HUDEP-2 (cell line): ENCODE measurements at regions not wholly inside any gene's neighbourhood (a gene's known extent, or its start where the extent isn't known, plus 50 kb on each side); places are given as distances from the start of the nearest gene placed in this dataset.
"Not testable (repeated sequence)": the region's sequence is repeated elsewhere in the genome, so short reads cannot be mapped to it uniquely, and the experiment has no call there.

Experiments used
- DNase-seq, 76 experiments: peaks; one replicate each; lab custom pipeline; 2025; ENCODE audit not compliant: unreplicated experiment in 76 of 76; lab: John Stamatoyannopoulos, UW

GRCh38 chr19:31055454-31055853 lies 293.8 kb downstream of the TSHZ3 start:
- DNase-seq: no peak

DNA sequence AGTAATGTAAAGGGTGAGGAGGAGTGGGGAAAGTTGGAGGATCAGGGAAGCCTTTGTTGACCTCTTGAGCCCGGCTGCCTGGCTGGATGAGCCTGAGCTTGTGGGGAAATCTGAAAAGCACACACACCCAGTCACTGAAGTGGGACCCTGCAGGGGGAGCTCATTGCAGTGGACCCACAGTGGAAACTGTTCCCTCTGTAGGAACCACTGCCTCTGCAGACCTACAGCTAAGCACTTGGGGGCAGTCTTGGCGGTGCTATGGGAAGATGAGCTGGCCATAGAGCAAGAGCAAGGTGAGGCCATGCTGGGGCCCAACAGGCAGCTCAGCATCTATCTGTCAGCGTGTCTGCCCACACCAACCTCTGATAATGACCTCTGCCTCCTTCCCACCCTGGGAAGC lies 294.8 kb downstream of the TSHZ3 start:
- peak in 14 of 76 experiments; percentile 4 to 47 (median 24) for DNase-seq

GRCh38 chr19:31049431-31049830 lies 299.8 kb downstream of the TSHZ3 start:
- DNase-seq: no peak

DNA sequence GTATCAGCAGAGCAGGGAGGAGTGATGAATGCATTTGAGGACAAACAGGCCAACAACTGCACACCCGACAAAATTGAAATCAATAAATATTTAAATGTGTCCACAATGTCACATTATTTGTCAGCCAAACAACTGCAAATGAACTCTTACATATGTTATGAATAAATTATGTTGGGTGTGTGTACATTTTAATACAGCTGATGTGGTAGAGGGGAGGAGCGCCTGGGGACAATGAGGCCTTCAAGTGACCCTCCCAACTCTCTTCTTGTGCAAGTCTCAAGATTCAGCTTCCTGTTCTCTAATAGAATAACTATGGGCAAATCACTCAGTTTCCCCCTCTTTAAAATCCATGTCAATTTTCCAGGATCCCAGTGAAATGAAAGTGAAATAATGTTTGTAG lies 303.2 kb downstream of the TSHZ3 start:
- DNase-seq: no peak

- DNase-seq: no peak
These were observed 307.8 kb downstream of the TSHZ3 start for GRCh38 chr19:31041461-31041860.

- DNase-seq: no peak
These were observed 310.1 kb downstream of the TSHZ3 start for GRCh38 chr19:31039151-31039550.

- DNase-seq: no peak
These were observed 311.8 kb downstream of the TSHZ3 start for GRCh38 chr19:31037286-31037980.

GRCh38 chr19:31031455-31031854 lies 317.8 kb downstream of the TSHZ3 start:
- not testable (repeated sequence) for DNase-seq

DNA sequence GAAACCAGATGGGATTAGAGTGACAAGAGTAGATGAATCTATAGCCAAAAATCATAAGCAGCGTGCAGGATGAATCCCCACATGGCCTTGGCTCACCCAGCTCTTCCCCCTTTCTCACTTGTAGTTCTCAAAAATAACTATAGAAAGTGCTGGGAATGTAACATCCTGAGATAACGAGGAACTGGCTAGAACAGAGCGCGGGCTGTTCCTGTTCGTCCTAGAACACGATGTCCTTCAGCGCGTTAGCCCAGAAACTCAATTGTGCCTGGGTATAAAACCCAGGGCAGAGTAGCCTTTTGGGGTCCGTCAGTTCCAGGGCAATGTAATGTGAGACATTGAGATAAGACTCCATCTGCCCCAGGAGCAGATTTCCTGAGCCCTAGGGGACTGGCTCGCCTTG lies 326.2 kb downstream of the TSHZ3 start:
- DNase-seq: no peak

DNA sequence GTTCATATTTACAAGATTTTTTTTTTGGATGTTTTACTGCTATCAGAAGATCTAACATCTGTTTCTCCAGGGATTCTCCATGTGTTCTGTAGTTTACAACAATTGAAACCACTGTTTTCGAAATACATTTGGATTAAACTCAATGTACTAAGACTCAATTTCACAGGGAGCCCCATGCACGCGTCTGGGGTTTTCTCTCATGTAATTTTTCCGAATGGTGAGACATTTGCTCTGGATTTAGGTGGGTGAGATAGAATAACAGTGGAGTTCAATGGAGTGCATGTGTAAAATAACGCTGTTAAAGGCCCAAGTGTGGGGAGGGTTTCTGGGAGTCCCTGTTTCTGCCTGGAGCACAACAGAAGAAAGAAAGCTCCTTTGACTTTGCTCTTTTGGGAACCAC lies 330.3 kb downstream of the TSHZ3 start:
- DNase-seq: no peak

DNA sequence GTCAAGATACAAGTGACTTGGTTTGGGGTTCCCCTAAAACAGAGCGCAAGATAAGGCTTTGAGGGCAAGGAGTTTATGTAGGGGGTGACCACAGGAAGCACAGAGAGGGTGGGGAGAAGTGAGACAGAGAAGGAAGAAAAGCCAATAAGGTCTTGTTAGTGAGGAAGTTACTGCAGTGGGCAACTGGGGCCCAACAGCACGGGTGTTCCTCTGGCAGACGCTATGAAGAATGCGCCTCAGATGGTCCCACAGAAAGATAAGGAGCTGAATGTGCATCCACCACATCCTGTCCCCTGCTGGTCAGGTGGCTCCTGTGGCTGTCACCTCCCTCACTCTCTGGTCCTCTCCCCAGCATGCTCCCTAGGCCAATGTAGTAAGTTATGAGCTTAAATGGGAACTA lies 333.5 kb downstream of the TSHZ3 start:
- peak in 1 of 76 experiments; percentile 20 for DNase-seq

DNA sequence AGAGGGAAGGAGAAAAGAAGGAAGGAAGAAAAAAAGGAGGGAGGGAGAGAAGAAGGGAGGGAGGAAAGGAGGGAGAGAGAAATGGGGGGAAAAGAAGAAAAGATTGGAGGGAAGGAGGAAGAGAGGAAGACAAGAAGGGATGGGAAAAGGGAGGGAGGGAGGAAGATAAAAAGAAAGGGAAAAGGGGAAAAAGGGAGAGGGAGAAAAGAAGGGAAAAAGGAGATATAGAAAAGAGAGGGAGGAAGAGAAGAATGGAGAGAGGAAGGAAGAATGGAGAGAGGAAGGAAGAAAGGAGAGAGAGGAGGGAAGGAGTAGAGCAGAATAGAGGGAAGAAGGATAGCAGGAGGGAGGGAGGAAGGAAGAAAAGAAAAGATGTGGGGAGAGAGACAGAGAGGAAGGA lies 334.6 kb downstream of the TSHZ3 start:
- DNase-seq: no peak

DNA sequence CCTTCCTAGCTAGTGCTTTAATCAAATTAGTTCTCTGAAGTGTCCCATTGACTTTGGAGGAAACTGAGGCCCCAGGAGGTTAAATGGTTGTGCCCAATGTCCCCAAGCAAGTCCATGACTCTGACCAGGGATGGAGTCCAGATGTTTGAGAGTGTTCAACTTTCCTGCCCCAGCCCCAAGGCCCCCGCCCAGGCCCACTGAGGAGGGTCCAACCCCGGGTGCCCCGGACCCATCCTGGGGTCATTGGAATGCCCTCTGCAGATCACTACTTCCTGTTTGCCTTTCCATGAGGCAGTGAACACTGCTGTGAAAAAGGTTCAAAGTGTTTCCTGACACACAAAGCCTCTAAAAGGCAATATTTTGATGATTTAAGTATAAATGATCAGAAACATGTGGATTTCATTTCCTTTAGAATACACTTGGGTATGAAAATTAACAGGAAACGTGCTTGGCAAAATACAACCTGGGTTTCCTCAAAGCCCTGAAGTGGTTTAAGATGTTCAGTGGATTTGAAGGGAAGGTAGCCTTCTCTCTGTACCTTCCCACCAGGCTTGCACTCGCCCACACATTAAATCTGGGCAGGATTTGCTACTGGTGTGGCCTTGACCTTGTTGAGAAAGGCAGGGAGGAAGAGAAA lies 335.7 kb downstream of the TSHZ3 start:
- no peak for DNase-seq

DNA sequence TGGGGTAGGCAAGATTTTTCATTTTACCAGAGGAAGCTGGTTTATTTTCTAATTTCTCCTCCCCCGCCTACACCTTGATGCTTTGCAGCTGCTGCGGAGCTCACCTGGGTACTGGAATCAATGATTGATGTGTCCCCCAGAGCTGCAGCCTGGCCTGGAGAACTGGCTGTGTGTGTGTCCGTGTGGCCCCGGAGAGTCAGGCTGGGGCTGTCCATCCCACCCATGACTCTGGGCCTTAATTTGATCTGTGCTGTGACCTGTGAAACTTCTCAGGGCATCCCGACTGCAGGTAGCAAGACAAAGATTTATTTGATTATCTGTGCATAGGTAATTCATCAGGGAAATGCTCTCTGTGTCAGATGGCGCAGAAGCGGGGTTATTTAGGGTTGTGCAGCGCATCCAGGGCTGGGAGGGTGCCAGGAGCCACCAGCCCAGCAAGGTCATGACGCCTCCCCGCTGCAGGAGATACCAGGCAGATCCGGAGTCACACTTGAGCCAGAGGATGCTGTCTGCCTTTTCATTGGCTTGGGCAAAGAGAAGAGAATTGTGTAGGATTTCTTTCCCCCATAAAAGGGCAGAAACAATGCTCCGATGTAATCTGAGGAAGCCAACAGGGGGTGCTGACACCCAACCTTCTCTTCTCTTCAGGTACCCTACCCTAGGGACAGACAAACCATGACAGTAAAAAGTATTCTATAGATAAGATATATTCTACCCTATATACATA lies 346.6 kb downstream of the TSHZ3 start:
- DNase-seq: no peak

DNA sequence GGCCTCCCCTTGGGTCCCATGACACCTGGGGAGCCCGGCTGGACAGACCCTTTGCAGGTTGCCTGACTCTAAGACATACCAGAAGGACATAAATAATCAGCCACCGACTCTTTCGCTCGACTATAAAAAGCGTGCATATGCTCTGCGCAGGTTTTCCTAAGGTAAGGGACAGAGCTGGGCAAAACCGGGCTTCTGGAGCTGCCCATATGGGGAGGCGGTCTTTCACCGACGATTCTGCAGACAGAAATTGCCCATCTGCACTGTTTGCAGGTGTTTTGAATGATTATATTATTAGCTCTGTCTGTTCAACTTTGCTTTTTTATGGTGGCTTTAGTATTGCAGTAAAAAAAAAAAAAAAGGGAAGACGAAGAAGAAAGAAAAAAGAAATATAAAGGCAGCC lies 347.2 kb downstream of the TSHZ3 start:
- no peak for DNase-seq

- no peak for DNase-seq
These were observed 348.3 kb downstream of the TSHZ3 start for GRCh38 chr19:31000913-31001312.

DNA sequence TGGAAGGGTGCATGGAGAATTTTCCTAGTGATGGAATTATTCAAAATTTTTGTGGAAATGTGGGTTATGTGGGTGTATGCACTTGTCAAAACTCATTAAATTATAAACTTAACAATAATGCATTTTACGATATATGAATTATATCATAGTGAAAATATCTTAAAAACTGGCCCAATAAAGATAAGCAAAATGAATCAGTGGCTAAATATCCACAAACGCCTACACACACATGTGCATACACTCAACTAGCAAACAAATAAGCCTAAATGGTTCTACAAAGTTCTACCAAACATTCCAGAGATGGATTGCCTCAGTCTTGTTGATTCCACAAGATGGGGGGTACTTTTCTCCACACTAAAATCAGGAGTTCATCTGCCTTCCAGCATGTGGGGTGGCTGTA lies 349.5 kb downstream of the TSHZ3 start:
- DNase-seq: no peak

GRCh38 chr19:30997222-30997621 lies 352.0 kb downstream of the TSHZ3 start:
- no peak for DNase-seq

DNA sequence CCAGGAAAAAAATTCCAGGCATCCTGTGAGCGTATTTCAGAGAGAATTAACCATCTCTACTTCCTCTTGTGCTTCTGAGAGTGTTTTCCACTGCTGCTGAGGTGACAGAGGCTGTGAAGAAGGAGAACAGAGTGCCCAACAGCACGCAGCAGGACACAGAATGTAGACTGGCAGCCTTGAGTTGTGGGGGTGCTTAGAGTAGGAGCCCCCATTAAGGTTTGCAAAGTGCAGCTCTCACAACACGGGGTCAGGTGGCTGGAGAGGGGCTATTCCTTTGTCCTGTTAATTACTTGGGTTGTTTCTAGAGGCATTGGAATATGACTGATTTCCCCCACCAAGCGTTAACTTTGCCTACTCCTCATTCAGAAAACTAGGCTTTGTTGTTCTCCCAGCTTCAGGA lies 370.6 kb downstream of the TSHZ3 start:
- no peak for DNase-seq

- DNase-seq: no peak
These were observed 379.6 kb downstream of the TSHZ3 start for GRCh38 chr19:30969591-30969990.

- DNase-seq: no peak
These were observed 380.3 kb downstream of the TSHZ3 start for GRCh38 chr19:30968841-30969399.

DNA sequence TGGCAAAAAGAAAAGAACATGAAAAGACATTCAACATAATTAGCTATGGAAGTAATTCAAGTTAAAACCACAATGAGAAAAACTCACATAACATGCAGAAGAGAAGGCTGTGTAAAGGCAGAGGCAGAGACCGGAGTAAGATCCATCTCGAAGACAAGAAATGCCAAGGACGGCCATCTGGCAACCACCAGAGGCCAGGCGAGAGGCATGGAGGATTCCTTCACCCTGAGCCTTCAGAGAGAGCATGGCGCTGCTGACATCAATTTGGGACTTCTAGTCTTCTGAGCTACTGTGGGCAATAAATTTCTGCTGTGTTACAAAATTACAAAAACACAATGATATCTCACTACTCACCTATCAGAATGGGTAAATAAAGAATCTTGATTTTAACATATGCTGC lies 381.0 kb downstream of the TSHZ3 start:
- no peak for DNase-seq
